Choroid plexus epithelial cell (primary cell): ENCODE measurements at regions not wholly inside any gene's neighbourhood (a gene's known extent, or its start where the extent isn't known, plus 50 kb on each side); places are given as distances from the start of the nearest gene placed in this dataset.

Experiments used
- DNase-seq: peaks from one replicate; pipeline ENCODE4 v3.0.0-alpha.2; 2010; ENCODE audit warnings: low read depth
- H3K4me3 ChIP-seq: 2 replicates; pipeline ENCODE4 v1.5.1; 2011; ENCODE audit warnings: low read depth, mild to moderate bottlenecking, control low read depth, low read length, moderate library complexity
- TF ChIP-seq, protein P1 (sequence below): conservative IDR thresholded peaks from 2 replicates; pipeline ENCODE4 v1.5.1; 2011; ENCODE audit warnings: low read depth, mild to moderate bottlenecking, control low read depth, inconsistent platforms, low read length, moderate library complexity

GRCh38 chr11:119904531-119905035 is 175.6 kb upstream of the NECTIN1 start:
- TF ChIP-seq, protein P1, sequence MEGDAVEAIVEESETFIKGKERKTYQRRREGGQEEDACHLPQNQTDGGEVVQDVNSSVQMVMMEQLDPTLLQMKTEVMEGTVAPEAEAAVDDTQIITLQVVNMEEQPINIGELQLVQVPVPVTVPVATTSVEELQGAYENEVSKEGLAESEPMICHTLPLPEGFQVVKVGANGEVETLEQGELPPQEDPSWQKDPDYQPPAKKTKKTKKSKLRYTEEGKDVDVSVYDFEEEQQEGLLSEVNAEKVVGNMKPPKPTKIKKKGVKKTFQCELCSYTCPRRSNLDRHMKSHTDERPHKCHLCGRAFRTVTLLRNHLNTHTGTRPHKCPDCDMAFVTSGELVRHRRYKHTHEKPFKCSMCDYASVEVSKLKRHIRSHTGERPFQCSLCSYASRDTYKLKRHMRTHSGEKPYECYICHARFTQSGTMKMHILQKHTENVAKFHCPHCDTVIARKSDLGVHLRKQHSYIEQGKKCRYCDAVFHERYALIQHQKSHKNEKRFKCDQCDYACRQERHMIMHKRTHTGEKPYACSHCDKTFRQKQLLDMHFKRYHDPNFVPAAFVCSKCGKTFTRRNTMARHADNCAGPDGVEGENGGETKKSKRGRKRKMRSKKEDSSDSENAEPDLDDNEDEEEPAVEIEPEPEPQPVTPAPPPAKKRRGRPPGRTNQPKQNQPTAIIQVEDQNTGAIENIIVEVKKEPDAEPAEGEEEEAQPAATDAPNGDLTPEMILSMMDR = no peak
- no peak for DNase-seq

DNA sequence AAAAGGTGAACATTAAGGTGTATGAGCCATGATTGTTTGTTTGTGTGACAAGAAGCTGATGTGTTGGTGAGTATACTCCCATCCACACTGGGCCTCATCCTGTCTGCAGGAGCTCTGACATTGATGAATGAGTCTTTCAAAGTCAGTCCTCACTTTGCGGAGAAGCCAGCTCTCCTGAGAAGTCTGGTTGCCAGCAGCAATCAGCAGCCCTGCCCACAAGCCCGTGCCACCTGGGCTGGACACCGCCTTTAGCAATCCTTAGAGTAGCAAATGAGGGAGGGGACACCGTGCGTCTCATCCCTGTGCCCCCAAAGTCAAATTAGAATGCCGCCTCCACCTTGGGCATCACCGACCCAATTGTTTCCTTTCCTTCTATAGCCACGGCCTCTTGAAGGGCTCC is 174.8 kb upstream of the NECTIN1 start:
- TF ChIP-seq, protein P1 = no peak
- no peak overlapping the region for H3K4me3 ChIP-seq

More at GRCh38 chr11:119904531-119905035, 175.6 kb upstream of the NECTIN1 start:
- H3K4me3 ChIP-seq = no peak overlapping the region

GRCh38 chr11:119903389-119903788 is 174.4 kb upstream of the NECTIN1 start:
- TF ChIP-seq, protein P1 = no peak

More for the DNA sequence above, 174.8 kb upstream of the NECTIN1 start:
- DNase-seq = no peak

GRCh38 chr11:119902656-119903231 is 173.7 kb upstream of the NECTIN1 start:
- H3K4me3 ChIP-seq = no peak overlapping the region
- DNase-seq = no peak
- TF ChIP-seq, protein P1 = no peak

More at GRCh38 chr11:119903389-119903788, 174.4 kb upstream of the NECTIN1 start:
- no peak overlapping the region for H3K4me3 ChIP-seq
- DNase-seq = no peak

- H3K4me3 ChIP-seq = no peak overlapping the region
- TF ChIP-seq, protein P1 = no peak
- DNase-seq = no peak
Observed at GRCh38 chr11:119901657-119902577, 172.9 kb upstream of the NECTIN1 start.

- H3K4me3 ChIP-seq = no peak overlapping the region
- TF ChIP-seq, protein P1 = no peak
- no peak for DNase-seq
Observed at GRCh38 chr11:119899997-119900396, 171.0 kb upstream of the NECTIN1 start.
